HL-60 (cell line): ENCODE measurements at regions not wholly inside any gene's neighbourhood (a gene's known extent, or its start where the extent isn't known, plus 50 kb on each side); places are given as distances from the start of the nearest gene placed in this dataset.

Experiments
- DNase-seq, 2 experiments: peaks; one replicate each; pipeline ENCODE4 v3.0.0-alpha.2; 2010 to 2020; ENCODE audit warnings: low read depth in 1 of 2, low spot score in 1 of 2
- H3K27ac ChIP-seq: fragments of 250-450 bp; sonication (Bioruptor Pico); replicated peaks from 2 replicates; pipeline ENCODE4 v1.5.1; 2020; ENCODE audit warnings: mild to moderate bottlenecking, moderate library complexity
- H3K27me3 ChIP-seq: fragments of 250-450 bp; sonication (Bioruptor Pico); 2 replicates; pipeline ENCODE4 v1.5.1; 2021; ENCODE audit warnings: mild to moderate bottlenecking, moderate library complexity; ENCODE audit not compliant: insufficient read depth, poor library complexity, severe bottlenecking
- H3K4me3 ChIP-seq: replicated peaks from 2 replicates; pipeline ENCODE4 v1.5.1; 2011; ENCODE audit warnings: mild to moderate bottlenecking, control low read depth, low read length; ENCODE audit not compliant: insufficient read depth
- GABPA ChIP-seq: IDR thresholded peaks from 2 replicates; pipeline ENCODE4 v1.6.1; 2012; ENCODE audit warnings: low read depth
- POLR2AphosphoS5 ChIP-seq: IDR thresholded peaks from 2 replicates; pipeline ENCODE4 v1.6.1; 2012; ENCODE audit warnings: low read depth
- SPI1 ChIP-seq: IDR thresholded peaks from 2 replicates; pipeline ENCODE4 v1.6.1; 2012; ENCODE audit warnings: low read depth, mild to moderate bottlenecking, borderline replicate concordance
- TF ChIP-seq, protein P1 (sequence below): IDR thresholded peaks from one replicate; pipeline ENCODE4 v1.5.1; 2011; ENCODE audit warnings: low read length, control low read depth, inconsistent platforms; ENCODE audit not compliant: insufficient read depth
- TF ChIP-seq, protein P2 (sequence below): IDR thresholded peaks from 2 replicates; pipeline ENCODE4 v1.6.1; 2012; ENCODE audit warnings: low read depth; ENCODE audit not compliant: insufficient replicate concordance

DNA sequence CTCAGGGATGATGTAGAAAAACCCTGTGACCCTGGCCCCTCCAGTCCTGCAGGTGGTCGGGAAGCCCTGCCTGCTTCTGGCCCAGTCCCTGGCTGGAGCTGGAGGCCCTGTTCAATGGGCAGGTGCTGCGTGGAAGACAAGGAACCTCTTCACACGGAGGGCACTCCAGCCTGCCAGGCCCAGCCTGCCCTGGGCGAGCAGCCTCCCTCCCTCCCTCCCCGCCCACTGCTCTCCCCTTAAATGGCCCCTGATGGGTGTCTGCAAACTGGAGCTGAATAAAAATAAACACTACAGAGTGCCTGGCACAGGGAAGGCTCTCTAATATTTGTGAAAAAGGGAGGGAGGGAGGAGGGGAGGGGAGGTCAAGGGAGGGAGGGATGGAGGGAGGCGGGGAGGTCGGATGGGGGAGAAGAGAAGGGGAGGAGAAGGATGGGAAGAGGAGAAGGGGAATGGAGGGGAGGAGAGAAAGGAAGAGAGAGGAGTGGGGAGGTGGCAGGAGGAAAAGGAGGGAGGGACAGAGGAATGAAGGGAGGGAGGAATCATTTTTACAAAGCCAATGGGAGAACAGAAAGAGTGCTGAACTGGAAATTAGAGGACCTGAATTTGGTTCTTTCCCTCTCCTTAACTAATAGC lies 222.8 kb upstream of the TNRC6C start:
- no peak overlapping the region for H3K4me3 ChIP-seq
- H3K27me3 ChIP-seq, result peaks cover 4% of the 10 kb centered on the region
- no peak overlapping the region for H3K27ac ChIP-seq
- DNase-seq, result no peak
- TF ChIP-seq SPI1 (no peak), GABPA (no peak)
- TF ChIP-seq, protein P1, sequence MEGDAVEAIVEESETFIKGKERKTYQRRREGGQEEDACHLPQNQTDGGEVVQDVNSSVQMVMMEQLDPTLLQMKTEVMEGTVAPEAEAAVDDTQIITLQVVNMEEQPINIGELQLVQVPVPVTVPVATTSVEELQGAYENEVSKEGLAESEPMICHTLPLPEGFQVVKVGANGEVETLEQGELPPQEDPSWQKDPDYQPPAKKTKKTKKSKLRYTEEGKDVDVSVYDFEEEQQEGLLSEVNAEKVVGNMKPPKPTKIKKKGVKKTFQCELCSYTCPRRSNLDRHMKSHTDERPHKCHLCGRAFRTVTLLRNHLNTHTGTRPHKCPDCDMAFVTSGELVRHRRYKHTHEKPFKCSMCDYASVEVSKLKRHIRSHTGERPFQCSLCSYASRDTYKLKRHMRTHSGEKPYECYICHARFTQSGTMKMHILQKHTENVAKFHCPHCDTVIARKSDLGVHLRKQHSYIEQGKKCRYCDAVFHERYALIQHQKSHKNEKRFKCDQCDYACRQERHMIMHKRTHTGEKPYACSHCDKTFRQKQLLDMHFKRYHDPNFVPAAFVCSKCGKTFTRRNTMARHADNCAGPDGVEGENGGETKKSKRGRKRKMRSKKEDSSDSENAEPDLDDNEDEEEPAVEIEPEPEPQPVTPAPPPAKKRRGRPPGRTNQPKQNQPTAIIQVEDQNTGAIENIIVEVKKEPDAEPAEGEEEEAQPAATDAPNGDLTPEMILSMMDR, result no peak
- TF ChIP-seq, protein P2, sequence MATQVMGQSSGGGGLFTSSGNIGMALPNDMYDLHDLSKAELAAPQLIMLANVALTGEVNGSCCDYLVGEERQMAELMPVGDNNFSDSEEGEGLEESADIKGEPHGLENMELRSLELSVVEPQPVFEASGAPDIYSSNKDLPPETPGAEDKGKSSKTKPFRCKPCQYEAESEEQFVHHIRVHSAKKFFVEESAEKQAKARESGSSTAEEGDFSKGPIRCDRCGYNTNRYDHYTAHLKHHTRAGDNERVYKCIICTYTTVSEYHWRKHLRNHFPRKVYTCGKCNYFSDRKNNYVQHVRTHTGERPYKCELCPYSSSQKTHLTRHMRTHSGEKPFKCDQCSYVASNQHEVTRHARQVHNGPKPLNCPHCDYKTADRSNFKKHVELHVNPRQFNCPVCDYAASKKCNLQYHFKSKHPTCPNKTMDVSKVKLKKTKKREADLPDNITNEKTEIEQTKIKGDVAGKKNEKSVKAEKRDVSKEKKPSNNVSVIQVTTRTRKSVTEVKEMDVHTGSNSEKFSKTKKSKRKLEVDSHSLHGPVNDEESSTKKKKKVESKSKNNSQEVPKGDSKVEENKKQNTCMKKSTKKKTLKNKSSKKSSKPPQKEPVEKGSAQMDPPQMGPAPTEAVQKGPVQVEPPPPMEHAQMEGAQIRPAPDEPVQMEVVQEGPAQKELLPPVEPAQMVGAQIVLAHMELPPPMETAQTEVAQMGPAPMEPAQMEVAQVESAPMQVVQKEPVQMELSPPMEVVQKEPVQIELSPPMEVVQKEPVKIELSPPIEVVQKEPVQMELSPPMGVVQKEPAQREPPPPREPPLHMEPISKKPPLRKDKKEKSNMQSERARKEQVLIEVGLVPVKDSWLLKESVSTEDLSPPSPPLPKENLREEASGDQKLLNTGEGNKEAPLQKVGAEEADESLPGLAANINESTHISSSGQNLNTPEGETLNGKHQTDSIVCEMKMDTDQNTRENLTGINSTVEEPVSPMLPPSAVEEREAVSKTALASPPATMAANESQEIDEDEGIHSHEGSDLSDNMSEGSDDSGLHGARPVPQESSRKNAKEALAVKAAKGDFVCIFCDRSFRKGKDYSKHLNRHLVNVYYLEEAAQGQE, result no peak

DNA sequence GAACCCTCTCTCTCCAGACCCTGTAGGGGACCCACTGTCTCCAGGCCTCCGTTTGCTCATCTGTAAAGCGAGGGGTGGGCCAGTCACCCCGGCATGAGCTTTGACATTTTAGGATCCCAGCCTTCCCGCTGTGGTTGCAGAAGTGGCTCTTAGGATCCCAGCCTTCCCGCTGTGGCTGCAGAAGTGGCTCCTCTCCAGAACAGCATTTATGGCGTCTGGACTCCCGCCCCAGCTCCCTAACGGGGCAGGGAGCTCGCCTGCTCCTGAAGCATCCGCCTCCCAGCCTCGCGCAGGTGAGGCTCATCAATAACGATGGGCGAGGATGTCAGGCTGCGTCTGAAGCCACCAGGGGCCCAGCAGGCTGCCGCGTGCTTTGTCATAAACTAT lies 222.3 kb upstream of the TNRC6C start:
- DNase-seq, result no peak
- H3K27ac ChIP-seq, result no peak overlapping the region

DNA sequence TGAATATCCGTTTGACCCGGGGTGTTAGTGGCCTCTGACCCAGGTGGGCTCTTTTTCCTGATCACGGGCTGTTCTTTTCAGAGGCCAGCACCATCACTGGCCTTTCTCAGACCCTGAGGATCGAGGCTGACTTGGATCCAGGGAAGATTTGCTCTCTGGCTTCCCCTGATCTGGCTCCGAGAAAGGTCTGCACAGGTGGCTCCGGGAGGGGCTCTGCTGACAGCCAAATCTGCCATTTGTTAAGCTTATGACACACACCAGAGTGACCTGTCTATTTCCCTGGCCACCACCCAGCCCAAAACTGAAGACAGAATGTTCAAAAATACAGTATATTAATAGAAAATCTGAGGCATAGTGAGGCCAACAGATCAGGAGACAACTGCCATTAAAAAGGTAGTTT lies 221.8 kb upstream of the TNRC6C start:
- H3K4me3 ChIP-seq, result no peak overlapping the region
- TF ChIP-seq, protein P1, result no peak
- no peak for TF ChIP-seq GABPA
- TF ChIP-seq, protein P2, result no peak
- TF ChIP-seq POLR2AphosphoS5, result no peak
- no peak for TF ChIP-seq SPI1
- peaks cover 4% of the 10 kb centered on the region for H3K27me3 ChIP-seq
- no peak overlapping the region for H3K27ac ChIP-seq
- DNase-seq, result no peak

More for the DNA sequence above, 222.3 kb upstream of the TNRC6C start:
- Histone ChIP-seq H3K4me3 (no peak overlapping the region), H3K27me3 (peaks cover 4% of the 10 kb centered on the region)
- TF ChIP-seq, protein P1, result no peak
- TF ChIP-seq, protein P2, result no peak
- no peak for TF ChIP-seq SPI1
